ENCODE measurements at regions not wholly inside any gene's neighbourhood (a gene's known extent, or its start where the extent isn't known, plus 50 kb on each side); places are given as distances from the start of the nearest gene placed in this dataset.

GRCh38 chr13:31878495-31878894, 139.2 kb downstream of the RXFP2 start:
- H3K4me3 ChIP-seq (ENCODE audit: low read length, poor library complexity, severe bottlenecking) = no peak overlapping the region
- H3K9me3 ChIP-seq (ENCODE audit: insufficient read depth, low read depth, low read length) = no peaks in the 10 kb centered on the region
- H3K9ac ChIP-seq (ENCODE audit: low read depth, low read length, poor library complexity, severe bottlenecking) = no peak overlapping the region
- H3K9me2 ChIP-seq (replicated peaks; ENCODE audit: low read depth, low read length) = no peaks in the 10 kb centered on the region
- no peaks in the 10 kb centered on the region for H3F3A ChIP-seq (ENCODE audit: low read depth)
- no peaks in the 10 kb centered on the region for H3K27me3 ChIP-seq (ENCODE audit: insufficient read depth, low read length, poor library complexity, severe bottlenecking)
- no peaks in the 10 kb centered on the region for H3K79me2 ChIP-seq (ENCODE audit: insufficient read depth, low read length)
- H2AFZ ChIP-seq (ENCODE audit: low read length) = no peak overlapping the region
- no peak overlapping the region for H3K4me2 ChIP-seq (ENCODE audit: low read depth, low read length, poor library complexity, severe bottlenecking)
- TF ChIP-seq EZH2phosphoT487 (IDR thresholded peaks at IDR 0.05; ENCODE audit: borderline replicate concordance) = no peak
- no peaks in the 10 kb centered on the region for H4K20me1 ChIP-seq (ENCODE audit: insufficient read depth, low read length, poor library complexity, severe bottlenecking)
- H3K36me3 ChIP-seq (ENCODE audit: insufficient read depth, low read length) = no peaks in the 10 kb centered on the region
- peaks cover 31% of the 10 kb centered on the region for H3K4me1 ChIP-seq (ENCODE audit: insufficient read depth, low read length, poor library complexity, severe bottlenecking)

GRCh38 chr13:31878955-31879354, 139.6 kb downstream of the RXFP2 start:
- Histone ChIP-seq H3F3A (ENCODE audit: low read depth) (no peaks in the 10 kb centered on the region), H4K20me1 (ENCODE audit: insufficient read depth, low read length, poor library complexity, severe bottlenecking) (no peaks in the 10 kb centered on the region), H2AFZ (ENCODE audit: low read length) (no peak overlapping the region), H3K9ac (ENCODE audit: low read depth, low read length, poor library complexity, severe bottlenecking) (no peak overlapping the region), H3K9me3 (ENCODE audit: insufficient read depth, low read depth, low read length) (no peaks in the 10 kb centered on the region), H3K79me2 (ENCODE audit: insufficient read depth, low read length) (no peaks in the 10 kb centered on the region), H3K36me3 (ENCODE audit: insufficient read depth, low read length) (no peaks in the 10 kb centered on the region), H3K4me2 (ENCODE audit: low read depth, low read length, poor library complexity, severe bottlenecking) (no peak overlapping the region), H3K9me2 (replicated peaks; ENCODE audit: low read depth, low read length) (no peaks in the 10 kb centered on the region), H3K27me3 (ENCODE audit: insufficient read depth, low read length, poor library complexity, severe bottlenecking) (no peaks in the 10 kb centered on the region), H3K4me3 (ENCODE audit: low read length, poor library complexity, severe bottlenecking) (no peak overlapping the region), H3K4me1 (ENCODE audit: insufficient read depth, low read length, poor library complexity, severe bottlenecking) (peaks cover 31% of the 10 kb centered on the region)
- TF ChIP-seq CTCF (conservative IDR thresholded peaks at IDR 0.05; ENCODE audit: low read length) (no peak), EZH2phosphoT487 (IDR thresholded peaks at IDR 0.05; ENCODE audit: borderline replicate concordance) (no peak)

GRCh38 chr13:31880851-31881494, 141.6 kb downstream of the RXFP2 start:
- Histone ChIP-seq H3K79me2 (ENCODE audit: insufficient read depth, low read length) (no peaks in the 10 kb centered on the region), H3F3A (ENCODE audit: low read depth) (no peaks in the 10 kb centered on the region), H3K36me3 (ENCODE audit: insufficient read depth, low read length) (no peaks in the 10 kb centered on the region), H3K9ac (ENCODE audit: low read depth, low read length, poor library complexity, severe bottlenecking) (no peak overlapping the region), H2AFZ (ENCODE audit: low read length) (no peak overlapping the region), H3K9me2 (replicated peaks; ENCODE audit: low read depth, low read length) (no peaks in the 10 kb centered on the region), H3K9me3 (ENCODE audit: insufficient read depth, low read depth, low read length) (no peaks in the 10 kb centered on the region), H3K4me1 (ENCODE audit: insufficient read depth, low read length, poor library complexity, severe bottlenecking) (peaks cover 42% of the 10 kb centered on the region), H4K20me1 (ENCODE audit: insufficient read depth, low read length, poor library complexity, severe bottlenecking) (no peaks in the 10 kb centered on the region), H3K4me3 (ENCODE audit: low read length, poor library complexity, severe bottlenecking) (no peak overlapping the region), H3K27me3 (ENCODE audit: insufficient read depth, low read length, poor library complexity, severe bottlenecking) (no peaks in the 10 kb centered on the region), H3K4me2 (ENCODE audit: low read depth, low read length, poor library complexity, severe bottlenecking) (no peak overlapping the region)
- TF ChIP-seq CTCF (conservative IDR thresholded peaks at IDR 0.05; ENCODE audit: low read length) (no peak), EZH2phosphoT487 (IDR thresholded peaks at IDR 0.05; ENCODE audit: borderline replicate concordance) (no peak)

- H3K4me3 ChIP-seq (ENCODE audit: low read length, poor library complexity, severe bottlenecking) = no peak overlapping the region
- H2AFZ ChIP-seq (ENCODE audit: low read length) = no peak overlapping the region
- H3F3A ChIP-seq (ENCODE audit: low read depth) = no peaks in the 10 kb centered on the region
- H3K27me3 ChIP-seq (ENCODE audit: insufficient read depth, low read length, poor library complexity, severe bottlenecking) = no peaks in the 10 kb centered on the region
- no peaks in the 10 kb centered on the region for H3K9me3 ChIP-seq (ENCODE audit: insufficient read depth, low read depth, low read length)
- no peak for TF ChIP-seq EZH2phosphoT487 (IDR thresholded peaks at IDR 0.05; ENCODE audit: borderline replicate concordance)
- no peak for TF ChIP-seq CTCF (conservative IDR thresholded peaks at IDR 0.05; ENCODE audit: low read length)
- peaks cover 47% of the 10 kb centered on the region for H3K4me1 ChIP-seq (ENCODE audit: insufficient read depth, low read length, poor library complexity, severe bottlenecking)
- H3K36me3 ChIP-seq (ENCODE audit: insufficient read depth, low read length) = no peaks in the 10 kb centered on the region
- H3K4me2 ChIP-seq (ENCODE audit: low read depth, low read length, poor library complexity, severe bottlenecking) = no peak overlapping the region
- H3K79me2 ChIP-seq (ENCODE audit: insufficient read depth, low read length) = no peaks in the 10 kb centered on the region
- H3K9ac ChIP-seq (ENCODE audit: low read depth, low read length, poor library complexity, severe bottlenecking) = no peak overlapping the region
- no peaks in the 10 kb centered on the region for H3K9me2 ChIP-seq (replicated peaks; ENCODE audit: low read depth, low read length)
- no peaks in the 10 kb centered on the region for H4K20me1 ChIP-seq (ENCODE audit: insufficient read depth, low read length, poor library complexity, severe bottlenecking)
Measured at GRCh38 chr13:31881495-31881882, 142.2 kb downstream of the RXFP2 start.
